ENCODE measurements at regions not wholly inside any gene's neighbourhood (a gene's known extent, or its start where the extent isn't known, plus 50 kb on each side); places are given as distances from the start of the nearest gene placed in this dataset.
A peak's percentile ranks its signal among the peaks of the same experiment; 100 is the strongest.
"Not testable (repeated sequence)": the region's sequence is repeated elsewhere in the genome, so short reads cannot be mapped to it uniquely, and the experiment has no call there.

- intact Hi-C loops (cut with DNase I): no loop called here
- DNase-seq: no peak
Measured at GRCh38 chr2:2645162-2645855, 314.2 kb upstream of the MYT1L start.

- DNase-seq; intact Hi-C loops (cut with DNase I): not testable (repeated sequence)
Measured at GRCh38 chr2:2644751-2645150, 313.7 kb upstream of the MYT1L start.

- DNase-seq: no peak
- intact Hi-C loops (cut with DNase I): no loop called here
Measured at GRCh38 chr2:2644040-2644439, 313.0 kb upstream of the MYT1L start.

GRCh38 chr2:2642906-2643890 is 312.1 kb upstream of the MYT1L start:
- intact Hi-C loops (cut with DNase I): no loop called here
- no peak for DNase-seq

- intact Hi-C loops (cut with DNase I): no loop called here
- no peak for DNase-seq
Measured at GRCh38 chr2:2641541-2642410, 310.7 kb upstream of the MYT1L start.

GRCh38 chr2:2640818-2641217 is 309.7 kb upstream of the MYT1L start:
- no peak for DNase-seq
- intact Hi-C loops (cut with DNase I): no loop called here

- DNase-seq: no peak
Measured at GRCh38 chr2:2640371-2640770, 309.3 kb upstream of the MYT1L start.

GRCh38 chr2:2639251-2640139 is 308.4 kb upstream of the MYT1L start:
- intact Hi-C loops (cut with DNase I): no loop called here
- DNase-seq: peak in 2 of 10 donors; percentile 82 to 87

More at GRCh38 chr2:2640371-2640770, 309.3 kb upstream of the MYT1L start:
- intact Hi-C loops (cut with DNase I): no loop called here

- no peak for DNase-seq
- intact Hi-C loops (cut with DNase I): no loop called here
Measured at GRCh38 chr2:2638547-2639220, 307.6 kb upstream of the MYT1L start.

- no peak for DNase-seq
- intact Hi-C loops (cut with DNase I): no loop called here
Measured at GRCh38 chr2:2636813-2637212, 305.7 kb upstream of the MYT1L start.

- DNase-seq: no peak
- intact Hi-C loops (cut with DNase I): no loop called here
Measured at GRCh38 chr2:2635025-2635528, 304.0 kb upstream of the MYT1L start.

- DNase-seq: no peak
- intact Hi-C loops (cut with DNase I): no loop called here
Measured at GRCh38 chr2:2633017-2633416, 301.9 kb upstream of the MYT1L start.

- intact Hi-C loops (cut with DNase I): no loop called here
- peak in 2 of 10 donors; percentile 34 to 60 for DNase-seq
Measured at GRCh38 chr2:2623939-2624338, 292.9 kb upstream of the MYT1L start.

GRCh38 chr2:2621855-2622254 is 290.8 kb upstream of the MYT1L start:
- intact Hi-C loops (cut with DNase I): no loop called here
- DNase-seq: no peak

- intact Hi-C loops (cut with DNase I): no loop called here
- no peak for DNase-seq
Measured at GRCh38 chr2:2620604-2621003, 289.5 kb upstream of the MYT1L start.

GRCh38 chr2:2619995-2620394 is 288.9 kb upstream of the MYT1L start:
- intact Hi-C loops (cut with DNase I): no loop called here
- DNase-seq: no peak

GRCh38 chr2:2614452-2614851 is 283.4 kb upstream of the MYT1L start:
- intact Hi-C loops (cut with DNase I): no loop called here
- DNase-seq: no peak

- DNase-seq: peak; percentile 94 to 99 (median 96)
- intact Hi-C loops (cut with DNase I): loop anchor here (2.0 kb wide), 1 partner anchor 37 kb away; no protein-coding TSS in a partner anchor
Measured at GRCh38 chr2:2613279-2614199, 282.5 kb upstream of the MYT1L start.

Data from posterior cingulate gyrus (tissue), 11 donors.